Liver (tissue), 8 donors: ENCODE measurements at regions not wholly inside any gene's neighbourhood (a gene's known extent, or its start where the extent isn't known, plus 50 kb on each side); places are given as distances from the start of the nearest gene placed in this dataset.

Experiments
- DNase-seq: peaks from one replicate; pipeline ENCODE4 v3.0.0-alpha.2; 2017; ENCODE audit warnings: low spot score
- H3K27ac ChIP-seq, 2 donors: one replicate each; pipeline ENCODE4 v1.7.0; 2013; ENCODE audit warnings: inconsistent platforms in 2 of 2, low read length in 2 of 2, control low read depth in 1 of 2, low read depth in 1 of 2, mild to moderate bottlenecking in 1 of 2
- H3K27me3 ChIP-seq, 4 donors: one replicate each; pipeline versions ENCODE4 v1.6.1 to v1.7.0; 2013; ENCODE audit warnings: low read length in 3 of 4, inconsistent platforms in 1 of 4, mild to moderate bottlenecking in 1 of 4, moderate library complexity in 1 of 4; ENCODE audit not compliant: control insufficient read depth in 4 of 4, insufficient read depth in 4 of 4
- H3K36me3 ChIP-seq, 4 donors: one replicate each; pipeline versions ENCODE4 v1.6.1 to v1.7.0; 2013; ENCODE audit warnings: low read length in 3 of 4, mild to moderate bottlenecking in 3 of 4, low read depth in 1 of 4, moderate library complexity in 1 of 4; ENCODE audit not compliant: control insufficient read depth in 4 of 4, insufficient read depth in 3 of 4
- H3K4me1 ChIP-seq, 4 donors: one replicate each; pipeline versions ENCODE4 v1.6.1 to v1.7.0; 2013; ENCODE audit warnings: low read length in 3 of 4, mild to moderate bottlenecking in 3 of 4, moderate library complexity in 1 of 4; ENCODE audit not compliant: control insufficient read depth in 4 of 4, insufficient read depth in 4 of 4
- H3K4me3 ChIP-seq, 3 donors: one replicate each; pipeline versions ENCODE4 v1.6.1 to v1.7.0; 2013; ENCODE audit warnings: low read length in 3 of 3, control low read depth in 1 of 3, low read depth in 1 of 3, mild to moderate bottlenecking in 1 of 3
- H3K9ac ChIP-seq, 2 donors: one replicate each; pipeline ENCODE4 v1.7.0; 2013; ENCODE audit warnings: low read length in 2 of 2, mild to moderate bottlenecking in 2 of 2, moderate library complexity in 2 of 2, control low read depth in 1 of 2, low read depth in 1 of 2
- H3K9me3 ChIP-seq, 4 donors: one replicate each; pipeline versions ENCODE4 v1.6.1 to v1.7.0; 2013; ENCODE audit warnings: low read length in 3 of 4; ENCODE audit not compliant: control insufficient read depth in 4 of 4
- EGR1 ChIP-seq, 2 donors: IDR thresholded peaks; 2 replicates each; pipeline ENCODE4 v1.6.1; 2016 to 2018; ENCODE audit warnings: antibody characterized with exemption in 2 of 2, low read depth in 2 of 2
- FOXA1 ChIP-seq: IDR thresholded peaks from 2 replicates; pipeline ENCODE4 v1.6.1; 2016; ENCODE audit warnings: antibody characterized with exemption
- FOXA2 ChIP-seq: IDR thresholded peaks from 2 replicates; pipeline ENCODE4 v1.6.1; 2016; ENCODE audit warnings: antibody characterized with exemption
- HNF4A ChIP-seq, 2 donors: conservative IDR thresholded peaks; 2 replicates each; pipeline ENCODE4 v1.6.1; 2016; ENCODE audit warnings: antibody characterized with exemption in 2 of 2, mild to moderate bottlenecking in 2 of 2
- HNF4G ChIP-seq: IDR thresholded peaks from 2 replicates; pipeline ENCODE4 v1.6.1; 2016; ENCODE audit warnings: antibody characterized with exemption
- NR2F2 ChIP-seq: IDR thresholded peaks from 2 replicates; pipeline ENCODE4 v1.6.1; 2016; ENCODE audit warnings: antibody characterized with exemption
- RAD21 ChIP-seq, 2 donors: IDR thresholded peaks; 2 replicates each; pipeline ENCODE4 v1.6.1; 2016; ENCODE audit warnings: antibody characterized with exemption in 2 of 2, mild to moderate bottlenecking in 2 of 2
- RXRA ChIP-seq, 2 donors: IDR thresholded peaks; 2 replicates each; pipeline ENCODE4 v1.6.1; 2017 to 2018; ENCODE audit warnings: antibody characterized with exemption in 2 of 2, mild to moderate bottlenecking in 1 of 2
- YY1 ChIP-seq: IDR thresholded peaks from 2 replicates; pipeline ENCODE4 v1.6.1; 2016; ENCODE audit warnings: antibody characterized with exemption, mild to moderate bottlenecking
- WGBS: extraction: QIAGEN DNeasy Blood & Tissue Kit; methylation state at CpG from one replicate; pipeline ENCODE4 v1.1.7; 2013; 5-methylcytosine and 5-hydroxymethylcytosine counted together
- TF ChIP-seq, protein P1 (sequence below): fragments of 150-350 bp; IDR thresholded peaks from 2 replicates; pipeline ENCODE4 v1.5.1; 2017; ENCODE audit warnings: improper control_type of control experiment, low read depth, low read length; ENCODE audit not compliant: missing input control
- TF ChIP-seq, protein P2 (sequence below): IDR thresholded peaks from 2 replicates; pipeline ENCODE4 v1.6.1; 2016; ENCODE audit warnings: antibody characterized with exemption, mild to moderate bottlenecking
- TF ChIP-seq, protein P3 (sequence below): IDR thresholded peaks from 2 replicates; pipeline ENCODE4 v1.6.1; 2016; ENCODE audit warnings: antibody characterized with exemption
- TF ChIP-seq, protein P4 (sequence below): IDR thresholded peaks from 2 replicates; pipeline ENCODE4 v1.6.1; 2016; ENCODE audit warnings: antibody characterized with exemption
- donor health status: healthy.
- donor health status: healthy.
- donor health status: healthy.
- donor health status: healthy.
- donor health status: healthy.

DNA sequence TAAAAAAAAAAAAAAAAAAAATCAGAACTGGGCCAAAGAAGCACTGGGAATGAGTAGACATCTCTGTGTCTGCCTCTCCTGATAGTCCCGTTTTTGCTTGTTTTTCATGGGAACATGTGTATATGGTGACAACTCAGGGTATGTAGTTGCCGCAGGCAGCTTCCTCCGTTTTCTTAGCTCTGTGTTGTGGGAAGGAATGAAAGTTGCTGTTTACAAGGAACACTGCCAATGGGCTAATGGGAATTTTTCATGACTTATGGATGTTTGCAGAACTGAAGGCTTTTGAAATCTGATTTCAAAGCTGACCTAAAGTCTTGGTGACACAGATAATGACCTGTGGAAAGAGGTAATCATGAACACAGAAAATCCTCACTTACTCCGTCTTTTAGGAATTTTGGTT lies 146.4 kb upstream of the BTG1 start:
- H3K4me1 ChIP-seq: no peaks in the 10 kb centered on the region
- H3K27me3 ChIP-seq: no peaks in the 10 kb centered on the region
- TF ChIP-seq FOXA1: no peak
- no peak for TF ChIP-seq HNF4G
- TF ChIP-seq HNF4A (conservative IDR thresholded peaks at IDR 0.05): no peak
- TF ChIP-seq FOXA2: no peak
- TF ChIP-seq EGR1 (IDR thresholded peaks at IDR 0.05; ENCODE audit: low read depth in 2 of 2): no peak
- H3K9ac ChIP-seq: no peak overlapping the region
- H3K27ac ChIP-seq: no peak overlapping the region
- no peak for DNase-seq
- WGBS: 92% methylated on average over 4 of the region's 4 CpGs
- H3K9me3 ChIP-seq: no peaks in the 10 kb centered on the region
- H3K4me3 ChIP-seq: no peak overlapping the region
- no peaks in the 10 kb centered on the region for H3K36me3 ChIP-seq

DNA sequence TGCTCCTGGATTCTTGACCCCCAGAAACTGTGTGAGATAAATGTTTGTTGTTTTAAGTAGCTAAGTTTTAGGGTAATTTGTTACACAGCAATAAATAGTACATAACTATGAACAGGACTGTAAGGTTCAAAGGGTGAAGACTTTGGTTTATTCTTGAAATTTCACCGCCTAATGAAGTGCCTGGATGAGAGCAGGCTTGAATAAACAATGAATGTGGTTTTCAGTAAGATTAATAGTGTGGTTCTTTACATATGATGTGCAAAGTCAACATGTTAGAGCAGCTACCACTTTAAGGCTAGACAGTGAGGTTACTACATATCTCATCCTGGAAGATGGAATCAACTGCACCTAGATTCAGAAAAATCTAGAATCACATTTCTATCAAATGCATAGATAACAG lies 145.2 kb upstream of the BTG1 start:
- no peak overlapping the region for H3K9ac ChIP-seq

DNA sequence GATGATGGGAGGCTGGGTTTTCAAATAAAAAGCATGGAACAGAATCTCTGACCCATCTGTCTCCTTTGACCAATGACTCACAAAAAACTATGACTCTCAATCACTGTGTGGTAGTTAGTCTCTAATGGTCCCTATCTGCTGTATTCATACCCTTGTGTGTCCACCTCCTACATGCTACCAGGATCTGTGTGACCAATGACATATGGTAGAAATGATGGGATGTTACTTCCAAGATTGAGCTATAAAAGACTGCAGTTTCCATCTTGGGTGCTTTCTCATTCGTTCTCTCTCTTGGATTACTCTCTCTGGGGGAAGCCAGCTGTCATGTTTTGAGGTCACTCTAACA lies 144.7 kb upstream of the BTG1 start:
- Histone ChIP-seq H3K4me1 (no peaks in the 10 kb centered on the region), H3K9ac (no peak overlapping the region), H3K9me3 (no peaks in the 10 kb centered on the region), H3K27ac (no peak overlapping the region), H3K27me3 (no peaks in the 10 kb centered on the region), H3K36me3 (no peaks in the 10 kb centered on the region), H3K4me3 (no peak overlapping the region)
- no peak for DNase-seq
- 94% methylated on average over 1 of the region's 1 CpG for WGBS
- TF ChIP-seq FOXA1 (no peak), EGR1 (IDR thresholded peaks at IDR 0.05; ENCODE audit: low read depth in 2 of 2) (no peak), FOXA2 (no peak), HNF4G (no peak), YY1 (no peak), RAD21 (IDR thresholded peaks at IDR 0.05) (no peak), NR2F2 (no peak)
- TF ChIP-seq, protein P1, sequence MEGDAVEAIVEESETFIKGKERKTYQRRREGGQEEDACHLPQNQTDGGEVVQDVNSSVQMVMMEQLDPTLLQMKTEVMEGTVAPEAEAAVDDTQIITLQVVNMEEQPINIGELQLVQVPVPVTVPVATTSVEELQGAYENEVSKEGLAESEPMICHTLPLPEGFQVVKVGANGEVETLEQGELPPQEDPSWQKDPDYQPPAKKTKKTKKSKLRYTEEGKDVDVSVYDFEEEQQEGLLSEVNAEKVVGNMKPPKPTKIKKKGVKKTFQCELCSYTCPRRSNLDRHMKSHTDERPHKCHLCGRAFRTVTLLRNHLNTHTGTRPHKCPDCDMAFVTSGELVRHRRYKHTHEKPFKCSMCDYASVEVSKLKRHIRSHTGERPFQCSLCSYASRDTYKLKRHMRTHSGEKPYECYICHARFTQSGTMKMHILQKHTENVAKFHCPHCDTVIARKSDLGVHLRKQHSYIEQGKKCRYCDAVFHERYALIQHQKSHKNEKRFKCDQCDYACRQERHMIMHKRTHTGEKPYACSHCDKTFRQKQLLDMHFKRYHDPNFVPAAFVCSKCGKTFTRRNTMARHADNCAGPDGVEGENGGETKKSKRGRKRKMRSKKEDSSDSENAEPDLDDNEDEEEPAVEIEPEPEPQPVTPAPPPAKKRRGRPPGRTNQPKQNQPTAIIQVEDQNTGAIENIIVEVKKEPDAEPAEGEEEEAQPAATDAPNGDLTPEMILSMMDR: no peak
- TF ChIP-seq, protein P2, sequence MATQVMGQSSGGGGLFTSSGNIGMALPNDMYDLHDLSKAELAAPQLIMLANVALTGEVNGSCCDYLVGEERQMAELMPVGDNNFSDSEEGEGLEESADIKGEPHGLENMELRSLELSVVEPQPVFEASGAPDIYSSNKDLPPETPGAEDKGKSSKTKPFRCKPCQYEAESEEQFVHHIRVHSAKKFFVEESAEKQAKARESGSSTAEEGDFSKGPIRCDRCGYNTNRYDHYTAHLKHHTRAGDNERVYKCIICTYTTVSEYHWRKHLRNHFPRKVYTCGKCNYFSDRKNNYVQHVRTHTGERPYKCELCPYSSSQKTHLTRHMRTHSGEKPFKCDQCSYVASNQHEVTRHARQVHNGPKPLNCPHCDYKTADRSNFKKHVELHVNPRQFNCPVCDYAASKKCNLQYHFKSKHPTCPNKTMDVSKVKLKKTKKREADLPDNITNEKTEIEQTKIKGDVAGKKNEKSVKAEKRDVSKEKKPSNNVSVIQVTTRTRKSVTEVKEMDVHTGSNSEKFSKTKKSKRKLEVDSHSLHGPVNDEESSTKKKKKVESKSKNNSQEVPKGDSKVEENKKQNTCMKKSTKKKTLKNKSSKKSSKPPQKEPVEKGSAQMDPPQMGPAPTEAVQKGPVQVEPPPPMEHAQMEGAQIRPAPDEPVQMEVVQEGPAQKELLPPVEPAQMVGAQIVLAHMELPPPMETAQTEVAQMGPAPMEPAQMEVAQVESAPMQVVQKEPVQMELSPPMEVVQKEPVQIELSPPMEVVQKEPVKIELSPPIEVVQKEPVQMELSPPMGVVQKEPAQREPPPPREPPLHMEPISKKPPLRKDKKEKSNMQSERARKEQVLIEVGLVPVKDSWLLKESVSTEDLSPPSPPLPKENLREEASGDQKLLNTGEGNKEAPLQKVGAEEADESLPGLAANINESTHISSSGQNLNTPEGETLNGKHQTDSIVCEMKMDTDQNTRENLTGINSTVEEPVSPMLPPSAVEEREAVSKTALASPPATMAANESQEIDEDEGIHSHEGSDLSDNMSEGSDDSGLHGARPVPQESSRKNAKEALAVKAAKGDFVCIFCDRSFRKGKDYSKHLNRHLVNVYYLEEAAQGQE: no peak
- TF ChIP-seq, protein P3, sequence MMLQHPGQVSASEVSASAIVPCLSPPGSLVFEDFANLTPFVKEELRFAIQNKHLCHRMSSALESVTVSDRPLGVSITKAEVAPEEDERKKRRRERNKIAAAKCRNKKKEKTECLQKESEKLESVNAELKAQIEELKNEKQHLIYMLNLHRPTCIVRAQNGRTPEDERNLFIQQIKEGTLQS: no peak

More for the DNA sequence above, 145.2 kb upstream of the BTG1 start:
- Histone ChIP-seq H3K27ac (no peak overlapping the region), H3K9me3 (no peaks in the 10 kb centered on the region), H3K4me3 (no peak overlapping the region), H3K4me1 (no peaks in the 10 kb centered on the region), H3K27me3 (no peaks in the 10 kb centered on the region), H3K36me3 (no peaks in the 10 kb centered on the region)
- DNase-seq: no peak
- WGBS: 79% methylated on average over 1 of the region's 1 CpG
- TF ChIP-seq RXRA (IDR thresholded peaks at IDR 0.05) (no peak), FOXA2 (no peak), EGR1 (IDR thresholded peaks at IDR 0.05; ENCODE audit: low read depth in 2 of 2) (no peak)
- TF ChIP-seq, protein P4, sequence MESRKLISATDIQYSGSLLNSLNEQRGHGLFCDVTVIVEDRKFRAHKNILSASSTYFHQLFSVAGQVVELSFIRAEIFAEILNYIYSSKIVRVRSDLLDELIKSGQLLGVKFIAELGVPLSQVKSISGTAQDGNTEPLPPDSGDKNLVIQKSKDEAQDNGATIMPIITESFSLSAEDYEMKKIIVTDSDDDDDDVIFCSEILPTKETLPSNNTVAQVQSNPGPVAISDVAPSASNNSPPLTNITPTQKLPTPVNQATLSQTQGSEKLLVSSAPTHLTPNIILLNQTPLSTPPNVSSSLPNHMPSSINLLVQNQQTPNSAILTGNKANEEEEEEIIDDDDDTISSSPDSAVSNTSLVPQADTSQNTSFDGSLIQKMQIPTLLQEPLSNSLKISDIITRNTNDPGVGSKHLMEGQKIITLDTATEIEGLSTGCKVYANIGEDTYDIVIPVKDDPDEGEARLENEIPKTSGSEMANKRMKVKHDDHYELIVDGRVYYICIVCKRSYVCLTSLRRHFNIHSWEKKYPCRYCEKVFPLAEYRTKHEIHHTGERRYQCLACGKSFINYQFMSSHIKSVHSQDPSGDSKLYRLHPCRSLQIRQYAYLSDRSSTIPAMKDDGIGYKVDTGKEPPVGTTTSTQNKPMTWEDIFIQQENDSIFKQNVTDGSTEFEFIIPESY: no peak
- TF ChIP-seq, protein P2: no peak
